CD4-positive, alpha-beta T cell treated with Interleukin-15 for 4 hours (primary cell): ENCODE measurements at regions not wholly inside any gene's neighbourhood (a gene's known extent, or its start where the extent isn't known, plus 50 kb on each side); places are given as distances from the start of the nearest gene placed in this dataset.

Source experiments
- DNase-seq: peaks from one replicate; pipeline ENCODE4 v3.0.0-alpha.2; 2020; ENCODE audit warnings: low spot score

DNA sequence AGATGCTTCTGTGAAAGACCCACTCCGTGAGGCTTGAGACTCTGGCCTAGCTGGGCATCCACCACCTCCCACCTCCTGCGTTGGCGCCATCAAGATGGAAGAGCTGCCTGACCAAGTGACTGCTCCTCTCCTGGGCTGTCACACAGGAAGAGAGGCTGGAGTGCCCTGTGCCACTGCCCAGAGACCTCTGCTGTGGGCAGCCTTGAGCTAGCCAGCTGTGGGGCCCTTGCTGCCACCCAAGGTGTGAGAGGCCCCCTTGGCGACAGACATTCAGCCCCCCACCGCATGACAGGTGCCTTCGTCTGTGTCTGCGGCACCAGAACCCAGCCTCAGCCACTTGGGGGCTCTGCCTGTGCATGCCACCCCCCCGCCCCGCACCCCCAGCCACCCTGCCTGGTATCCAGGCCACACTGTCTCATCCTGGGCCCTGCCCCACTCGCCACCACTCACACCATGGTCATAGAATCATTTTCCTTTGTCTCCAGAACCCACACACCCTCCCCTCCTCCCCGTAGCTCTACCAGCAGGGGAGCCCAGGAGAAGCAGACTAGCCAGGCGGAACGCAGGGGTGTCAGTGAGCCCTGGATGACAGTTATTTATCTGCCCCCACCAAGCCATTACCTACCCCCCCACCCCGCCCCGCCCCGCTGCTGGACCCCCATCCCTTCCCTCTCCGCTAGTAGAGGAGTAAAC lies 120.9 kb upstream of the LHX1 start:
- no peak for DNase-seq

DNA sequence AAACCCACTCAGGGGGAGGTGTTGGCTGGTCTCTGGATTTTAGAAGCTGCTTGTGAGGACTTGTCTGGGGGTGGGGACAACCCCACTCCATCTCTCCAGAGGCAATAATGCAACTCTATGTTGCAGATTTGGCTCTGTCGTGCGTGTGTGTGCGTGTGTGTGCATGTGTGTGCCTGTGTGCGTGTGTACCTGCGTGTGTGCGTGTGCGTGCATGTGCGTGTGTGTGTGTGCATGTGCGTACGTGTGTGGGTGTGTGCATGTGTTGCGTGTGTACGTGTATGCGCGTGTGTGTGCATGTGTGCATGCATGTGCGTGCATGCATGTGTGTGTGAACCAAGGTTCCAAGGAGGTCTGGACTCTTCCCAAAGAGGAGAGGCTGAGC lies 120.4 kb upstream of the LHX1 start:
- no peak for DNase-seq

DNA sequence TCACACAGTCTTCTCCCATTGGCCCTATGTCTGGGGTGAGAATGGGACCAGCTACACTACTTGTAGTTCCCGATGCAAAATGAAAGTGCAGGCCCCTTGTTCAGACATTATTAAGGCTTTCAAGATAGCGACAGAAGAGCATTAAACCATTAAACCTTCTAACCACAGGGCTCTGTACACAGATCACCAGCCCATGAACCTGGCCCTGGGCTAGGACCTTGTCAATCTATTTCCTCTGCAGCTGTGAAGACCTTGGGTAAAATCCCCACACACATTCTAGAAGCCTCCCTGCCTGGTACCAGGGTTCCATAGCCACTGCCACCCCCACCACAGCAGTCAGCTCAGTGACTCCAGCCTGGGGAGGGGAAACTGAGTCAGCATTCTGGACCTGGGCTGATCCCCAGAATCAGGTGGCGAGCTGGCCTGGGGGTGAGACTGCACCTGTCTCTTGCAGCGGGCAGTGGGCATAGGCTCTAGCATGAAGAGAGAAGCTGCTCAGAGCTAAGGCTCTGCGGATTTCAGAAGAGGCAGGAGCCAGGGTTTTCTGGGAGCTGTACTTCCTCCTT lies 119.7 kb upstream of the LHX1 start:
- no peak for DNase-seq

DNA sequence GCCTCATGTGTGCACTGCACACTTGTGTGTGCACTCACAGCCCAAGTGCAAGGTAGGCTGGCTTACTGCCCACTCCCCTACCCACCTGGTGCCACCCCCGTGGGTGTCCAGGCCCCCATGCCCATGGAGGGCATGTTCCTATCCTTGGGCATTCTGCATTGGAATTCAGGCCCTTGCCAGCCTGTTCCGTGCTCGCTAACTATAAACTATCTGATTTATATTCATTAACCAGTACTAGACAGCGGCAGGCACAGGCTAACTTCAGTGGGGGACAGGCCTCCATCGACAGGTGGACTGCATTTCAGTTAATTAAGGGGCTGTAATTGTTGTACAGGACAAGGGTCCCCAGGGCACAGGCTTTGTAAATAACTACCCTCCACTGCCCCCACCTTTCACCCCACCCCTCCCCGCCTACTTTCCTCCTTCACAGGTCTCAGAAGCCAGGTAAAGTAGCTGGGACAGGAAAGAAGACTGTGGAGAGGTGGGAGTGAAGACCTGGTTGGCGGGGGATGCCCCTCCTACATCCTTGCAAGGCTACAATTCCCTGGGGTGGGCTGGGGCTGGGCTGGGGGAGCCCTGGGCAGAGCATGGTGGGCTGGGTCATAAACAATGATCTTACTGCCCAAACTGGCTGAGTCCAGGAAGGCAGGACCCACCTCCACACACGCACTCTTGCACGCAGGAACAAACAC lies 119.0 kb upstream of the LHX1 start:
- DNase-seq, result no peak

DNA sequence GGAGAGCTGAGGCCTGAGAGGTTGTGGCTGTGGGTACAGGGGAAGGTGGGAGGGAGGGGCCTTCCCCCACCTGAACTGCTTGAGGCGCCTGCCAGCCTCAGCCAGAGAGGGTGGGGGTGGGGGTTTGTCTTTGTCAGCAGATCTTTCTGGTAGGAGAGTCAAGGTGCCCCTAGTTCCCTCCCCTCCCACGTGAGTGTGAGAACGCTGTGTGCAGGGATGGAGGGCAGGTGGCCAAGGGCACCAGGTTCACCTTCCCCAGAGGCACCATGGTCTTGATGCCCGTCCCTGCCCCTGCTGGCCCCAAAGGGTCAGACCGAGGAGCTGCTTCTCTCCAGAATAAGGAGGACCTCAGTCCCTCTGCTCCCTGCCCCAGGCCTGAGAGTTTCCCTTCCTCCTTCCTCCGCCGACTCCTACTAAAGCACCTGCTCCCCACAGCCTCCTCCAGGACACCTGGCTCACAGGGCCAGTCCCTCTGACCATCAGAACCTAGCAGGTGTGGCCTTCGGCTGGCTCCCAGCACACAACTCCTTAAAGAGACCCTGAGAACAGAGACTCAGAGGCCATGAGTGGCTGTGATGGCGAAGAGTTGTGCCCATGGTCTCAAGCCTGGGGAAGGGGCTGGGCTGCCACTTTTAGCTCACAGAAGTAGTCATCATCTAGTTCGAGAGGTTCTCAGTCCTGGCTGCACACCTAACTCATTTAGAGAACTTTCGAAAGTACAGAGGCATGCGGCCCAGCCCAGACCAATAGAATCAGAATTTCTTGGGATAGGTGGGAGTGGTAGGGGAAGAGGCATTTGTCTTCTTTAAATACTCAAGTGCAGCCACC lies 113.2 kb upstream of the LHX1 start:
- DNase-seq, result no peak

DNA sequence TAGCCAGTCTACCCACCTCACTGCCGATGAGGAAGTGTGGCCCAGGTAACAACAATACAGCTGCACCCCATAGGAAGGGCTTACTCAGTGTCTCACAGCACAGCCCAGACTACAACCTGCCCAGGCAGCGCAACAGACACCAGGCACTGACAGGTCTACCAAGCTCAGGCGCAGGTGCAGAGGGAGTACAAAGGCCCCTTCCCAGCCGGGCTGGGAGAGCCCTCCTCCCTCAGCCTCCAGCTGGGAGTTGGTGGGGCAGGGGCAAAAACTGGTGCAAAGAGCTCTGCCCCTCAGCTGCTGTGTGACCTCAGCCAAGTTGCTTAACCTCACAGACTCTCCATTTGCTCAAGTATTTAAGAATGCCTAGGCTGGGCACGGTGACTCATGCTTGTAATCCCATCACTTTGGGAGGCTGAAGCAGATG lies 112.6 kb upstream of the LHX1 start:
- no peak for DNase-seq

DNA sequence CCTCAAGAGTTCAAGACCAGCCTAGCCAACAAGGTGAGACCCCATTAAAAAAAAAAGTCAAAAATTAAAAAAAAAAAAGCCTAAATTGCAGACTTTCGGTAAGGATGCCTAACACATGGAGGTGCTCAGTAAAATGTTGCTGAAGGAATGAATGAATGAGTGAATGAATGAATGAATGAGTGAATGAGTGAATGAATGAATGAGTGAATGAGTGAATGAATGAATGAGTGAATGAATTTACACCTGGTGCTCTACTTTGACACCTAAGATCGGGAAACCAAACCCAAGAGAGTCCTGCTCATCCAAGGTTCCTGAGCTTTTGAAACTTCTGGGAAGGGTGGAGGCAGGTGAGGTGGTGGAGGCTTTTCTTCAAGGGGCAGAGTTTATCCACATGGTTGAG lies 112.2 kb upstream of the LHX1 start:
- no peak for DNase-seq

DNA sequence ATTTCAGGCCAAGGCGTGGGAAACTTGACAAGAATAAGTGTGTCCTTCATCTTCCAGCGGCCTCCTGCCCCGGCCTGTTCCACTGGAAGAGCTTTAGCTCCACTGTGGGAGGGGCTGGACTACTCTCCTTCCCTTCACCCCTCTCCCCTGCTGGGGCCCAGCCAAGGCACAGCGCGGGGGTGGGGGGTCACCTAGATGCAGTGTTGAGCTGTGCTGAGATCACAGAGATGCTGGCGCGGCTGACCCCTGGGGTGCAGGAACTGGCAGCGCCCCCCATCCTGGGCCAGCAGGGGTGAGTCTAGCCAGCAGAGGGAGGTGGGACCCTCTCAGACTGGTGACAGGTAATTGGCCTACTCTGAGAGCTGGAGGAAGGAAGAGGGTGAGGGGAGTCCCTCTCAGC lies 111.8 kb upstream of the LHX1 start:
- no peak for DNase-seq

DNA sequence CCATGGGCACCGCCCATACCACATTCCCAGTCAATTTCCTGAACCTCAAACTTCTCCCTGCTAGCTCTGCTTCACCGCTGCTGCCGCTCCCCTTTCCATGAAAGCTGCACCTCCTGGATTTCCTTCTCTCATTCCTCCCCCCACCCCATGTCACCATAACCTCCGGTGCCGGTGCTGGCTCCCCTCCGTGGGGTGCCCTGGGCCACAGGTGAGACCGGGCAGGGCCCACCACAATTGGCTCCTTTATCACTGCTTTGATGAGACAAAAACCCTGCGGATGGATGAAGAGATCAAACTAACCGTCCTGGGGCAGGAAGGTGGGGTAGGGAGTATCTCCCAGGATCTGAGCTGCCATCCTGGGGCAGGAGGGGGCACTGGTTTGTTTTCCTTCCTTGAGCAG lies 111.3 kb upstream of the LHX1 start:
- no peak for DNase-seq

DNA sequence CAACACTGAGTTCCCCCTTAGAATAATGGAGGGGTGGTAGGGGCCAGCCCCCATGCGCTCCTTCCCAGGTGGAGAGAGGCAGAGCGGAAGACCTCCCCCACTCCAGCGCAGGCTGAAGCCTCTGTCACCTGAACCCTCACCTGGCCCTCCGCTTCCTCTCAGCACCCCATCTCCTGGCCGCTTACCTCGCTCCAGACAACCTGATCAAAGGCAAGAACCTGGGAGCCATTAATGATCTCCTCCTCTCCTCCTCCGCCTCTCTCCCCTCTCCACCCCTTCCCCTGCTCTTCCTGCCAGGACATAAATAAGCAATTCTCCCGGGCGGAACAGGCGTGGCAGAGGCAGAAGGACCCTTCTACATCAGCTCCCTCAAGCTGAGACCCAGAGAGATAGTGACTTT lies 110.2 kb upstream of the LHX1 start:
- no peak for DNase-seq

DNA sequence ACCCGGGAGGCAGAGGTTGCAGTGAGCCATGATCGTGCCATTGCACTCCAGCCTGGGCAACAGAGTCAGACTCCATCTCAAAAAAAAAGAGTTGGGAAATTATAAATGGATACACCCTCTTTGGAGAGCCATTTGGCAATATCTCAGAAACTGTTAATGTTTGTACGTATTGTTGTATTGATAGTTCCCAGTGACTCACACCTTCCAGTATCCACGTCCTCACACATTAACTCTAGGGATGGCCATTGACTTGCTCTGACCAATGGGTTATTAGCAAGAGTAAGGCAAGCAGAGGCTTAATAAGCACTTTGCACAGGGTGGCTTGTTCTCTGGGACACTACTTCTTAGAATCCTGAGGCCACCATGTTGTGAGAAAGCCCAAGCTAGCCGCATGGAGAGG lies 107.6 kb upstream of the LHX1 start:
- DNase-seq, result no peak

DNA sequence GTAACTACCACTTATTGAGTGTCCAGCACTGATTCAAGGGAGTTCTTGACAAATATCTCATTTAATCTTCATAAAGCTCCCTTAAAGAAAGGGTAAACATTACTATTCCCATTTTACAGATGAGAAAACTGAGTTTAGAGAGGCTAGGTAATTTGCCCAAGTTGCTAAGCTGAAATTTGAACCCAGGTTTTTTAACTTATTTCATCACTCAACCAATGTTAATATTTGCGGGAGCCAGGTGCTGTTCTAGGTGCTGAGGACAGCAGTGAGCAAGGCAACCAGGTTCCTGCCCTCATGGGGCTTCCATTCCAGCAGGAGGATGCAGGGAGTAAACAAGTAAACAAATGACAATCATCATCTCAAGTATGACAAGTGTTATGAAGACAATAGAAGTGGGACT lies 104.0 kb upstream of the LHX1 start:
- DNase-seq, result no peak

DNA sequence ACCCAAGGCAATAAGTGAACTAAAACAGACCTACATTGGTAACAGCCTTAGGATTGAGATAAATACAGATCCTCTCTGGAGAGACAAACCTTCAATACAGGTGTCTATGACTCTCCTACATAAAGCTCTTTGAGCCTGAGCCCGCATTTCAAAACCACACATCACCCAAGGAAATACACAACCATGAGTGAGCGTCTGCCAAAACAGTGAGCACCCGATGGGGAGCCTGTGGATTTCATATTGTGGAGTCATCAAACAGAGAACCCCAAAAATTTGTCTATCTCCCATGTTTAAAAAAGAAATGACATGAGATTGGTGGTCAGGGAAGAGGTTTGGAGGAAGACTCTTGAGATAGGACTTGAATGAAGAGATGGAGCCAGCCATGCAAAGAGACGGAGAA lies 102.2 kb upstream of the LHX1 start:
- no peak for DNase-seq

DNA sequence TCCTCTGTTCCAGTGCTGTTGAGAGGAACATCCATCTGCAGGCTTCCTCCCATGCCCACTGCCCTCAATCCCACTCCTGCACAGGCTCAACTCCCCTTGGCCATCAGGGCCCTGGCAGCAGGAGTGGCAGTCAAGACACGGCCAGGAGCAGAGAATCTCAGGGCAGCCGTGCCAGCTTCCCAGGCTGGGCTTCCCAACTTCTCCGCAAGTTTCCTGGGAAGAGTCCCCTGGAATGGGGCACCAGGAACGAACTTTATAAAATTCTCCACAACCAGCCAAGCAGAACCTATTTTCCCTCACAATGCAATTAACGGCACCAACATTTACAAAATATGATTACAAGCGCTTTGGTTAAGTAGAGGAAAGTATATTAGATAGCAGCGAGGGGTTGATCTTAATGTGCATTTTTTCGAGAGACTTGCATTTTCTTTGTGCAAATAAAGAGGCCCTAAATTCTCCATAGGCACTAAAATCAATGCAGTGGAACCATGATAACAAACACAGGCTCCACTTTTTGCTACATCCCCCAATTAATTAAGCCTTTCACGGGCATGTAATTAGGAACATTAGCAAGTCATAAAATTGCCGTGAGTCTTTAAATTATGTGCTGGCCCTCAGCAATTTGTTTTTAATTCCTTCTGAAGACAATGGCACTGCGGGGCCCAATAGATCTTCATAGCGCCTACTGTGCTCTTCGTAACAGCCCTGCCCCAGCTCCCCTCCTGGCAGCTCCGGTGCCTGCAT lies 99.9 kb upstream of the LHX1 start:
- no peak for DNase-seq

DNA sequence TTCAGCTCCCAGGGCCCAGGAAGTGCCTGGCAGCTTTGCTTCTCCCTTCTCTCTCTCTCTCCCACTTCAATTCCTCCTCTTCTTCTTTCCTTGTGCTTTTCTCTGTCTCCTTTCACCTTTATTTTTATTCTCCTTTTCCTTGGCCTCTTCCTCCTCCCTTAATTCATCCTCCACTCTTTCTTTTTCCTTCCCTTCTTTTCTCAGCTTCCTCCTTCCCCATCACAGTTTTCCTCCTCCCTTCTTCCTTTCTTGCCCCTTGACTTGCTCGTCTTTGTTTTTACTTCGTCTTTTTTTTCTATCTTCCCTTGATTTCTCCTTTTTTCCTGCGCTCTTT lies 99.4 kb upstream of the LHX1 start:
- DNase-seq, result no peak

DNA sequence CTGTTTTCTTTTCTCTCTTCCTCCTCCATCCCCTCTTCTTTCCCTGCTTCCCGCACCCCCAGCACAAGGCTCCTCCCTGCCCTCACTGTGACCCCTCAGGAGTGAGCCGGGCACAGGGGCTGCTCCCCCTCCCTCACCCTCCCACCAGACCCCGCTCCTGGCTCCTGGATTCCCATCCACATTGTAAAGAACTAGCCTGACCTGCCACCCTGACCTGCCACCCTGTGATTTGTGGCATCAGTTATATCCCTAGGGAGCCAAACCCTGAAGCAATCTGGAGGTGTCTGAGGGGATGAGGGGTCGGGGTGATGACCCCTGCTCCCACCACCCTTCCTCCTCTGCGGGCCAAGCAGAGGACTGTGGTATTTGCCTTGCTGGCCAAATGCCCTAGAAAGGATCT lies 98.0 kb upstream of the LHX1 start:
- DNase-seq, result no peak

DNA sequence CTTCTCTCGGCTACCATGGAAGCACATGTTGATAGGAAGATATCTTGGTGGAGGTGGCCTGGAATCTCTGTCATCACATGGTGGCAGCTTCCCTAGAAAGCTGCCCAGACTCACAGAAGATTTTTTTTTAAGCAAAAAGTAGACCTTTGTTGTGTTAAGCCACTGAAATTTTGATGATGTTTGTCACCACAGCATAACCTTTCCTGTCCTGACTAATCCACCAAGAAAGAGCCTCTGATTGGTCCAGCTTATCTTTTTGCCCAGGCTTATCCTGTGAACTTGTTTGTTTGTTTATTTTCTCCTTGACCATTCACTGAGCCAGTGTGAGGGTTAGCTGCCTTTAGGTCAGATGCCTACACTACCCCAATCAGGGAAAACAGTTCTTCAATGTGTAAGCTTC lies 96.5 kb upstream of the LHX1 start:
- no peak for DNase-seq

DNA sequence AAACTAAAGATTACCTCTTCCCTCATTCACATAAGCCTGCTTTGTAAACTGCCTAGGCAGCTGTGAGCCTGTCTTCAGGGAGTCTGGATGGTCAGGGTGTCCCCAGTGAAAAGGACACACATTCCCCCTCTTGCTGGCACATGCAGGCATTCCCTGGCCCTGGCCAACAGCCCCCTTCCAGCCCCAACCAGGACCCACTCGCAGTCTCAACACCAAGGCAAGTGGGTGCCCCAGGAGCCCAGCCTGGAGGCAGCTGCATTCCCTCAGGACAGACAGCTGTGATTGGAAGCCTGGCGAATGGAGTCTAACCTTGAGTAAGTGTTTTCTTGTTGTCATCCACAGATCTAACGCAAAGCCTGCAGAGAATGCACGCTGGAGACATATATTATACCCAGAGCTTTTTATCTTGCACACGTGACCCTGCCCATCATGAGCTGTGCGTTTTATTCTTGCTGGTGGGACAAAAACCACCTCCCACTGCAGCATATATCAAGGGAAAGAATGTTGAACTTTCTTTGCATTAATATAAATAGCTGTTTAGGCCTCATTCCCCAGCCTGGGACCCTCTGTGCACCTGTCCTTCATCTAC lies 95.0 kb upstream of the LHX1 start:
- DNase-seq, result no peak

DNA sequence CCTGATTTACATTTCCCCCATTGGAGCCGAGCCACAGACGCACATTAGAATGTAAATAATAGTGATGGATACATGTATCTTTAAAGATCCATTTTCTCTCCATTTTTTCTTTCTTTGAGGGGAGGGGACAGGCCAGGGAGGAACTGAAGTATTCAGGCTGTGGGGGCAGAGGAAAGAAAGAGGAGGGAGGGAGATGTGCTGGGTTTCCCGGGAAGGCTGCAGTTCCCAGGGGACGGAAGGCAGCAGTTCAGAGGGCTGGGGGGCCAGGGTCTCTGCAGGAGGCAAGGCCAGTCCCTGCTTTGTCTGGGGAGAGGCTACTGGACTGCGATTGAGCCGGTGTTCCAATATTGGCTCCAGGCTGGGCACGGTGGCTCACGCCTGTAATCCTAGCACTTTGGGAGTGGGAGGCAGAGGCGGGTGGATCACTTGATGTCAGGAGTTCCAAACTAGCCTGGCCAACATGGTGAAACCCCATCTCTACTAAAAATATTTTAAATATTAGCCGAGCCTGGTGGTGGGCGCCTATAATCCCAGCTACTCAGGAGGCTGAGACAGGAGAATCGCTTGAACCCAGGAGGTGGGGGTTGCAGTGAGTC lies 94.2 kb upstream of the LHX1 start:
- no peak for DNase-seq

DNA sequence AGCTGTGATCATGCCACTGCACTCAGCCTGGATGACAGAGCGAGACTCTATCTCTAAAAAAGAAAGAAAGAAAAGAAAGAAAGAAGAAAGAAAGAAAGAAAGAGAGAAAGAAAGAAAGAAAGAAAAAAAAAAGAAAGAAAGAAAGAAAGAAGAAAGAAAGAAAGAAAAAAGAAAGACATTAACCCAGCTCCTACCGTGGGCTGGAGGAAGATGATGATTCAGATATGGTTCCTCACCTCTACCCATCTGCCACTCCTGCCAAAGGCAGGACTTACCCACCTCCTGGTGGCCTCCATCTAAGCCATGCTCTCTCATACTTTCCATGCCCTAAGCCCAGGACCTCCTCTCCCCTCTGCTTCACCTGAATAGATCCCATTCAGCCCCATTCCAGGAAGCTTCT lies 93.3 kb upstream of the LHX1 start:
- DNase-seq, result no peak

DNA sequence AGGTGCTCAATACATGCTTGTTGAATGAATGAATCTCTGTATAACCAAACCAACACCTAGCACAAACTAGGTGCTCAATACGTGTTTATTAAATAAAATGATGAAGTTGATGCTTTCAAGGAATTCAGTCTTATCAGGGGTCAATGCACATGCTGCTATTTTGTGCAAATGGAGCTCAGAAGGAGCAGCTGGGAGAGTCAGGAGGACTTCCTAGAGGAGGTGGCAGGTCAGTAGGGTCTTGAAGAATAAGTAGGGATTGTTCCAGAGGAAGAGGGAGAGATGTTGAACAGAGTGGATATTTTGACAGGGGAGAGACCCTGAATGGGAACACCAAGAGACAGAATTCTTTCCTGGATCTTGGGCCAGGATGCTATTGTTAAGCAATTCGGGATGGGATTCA lies 92.7 kb upstream of the LHX1 start:
- DNase-seq, result no peak

DNA sequence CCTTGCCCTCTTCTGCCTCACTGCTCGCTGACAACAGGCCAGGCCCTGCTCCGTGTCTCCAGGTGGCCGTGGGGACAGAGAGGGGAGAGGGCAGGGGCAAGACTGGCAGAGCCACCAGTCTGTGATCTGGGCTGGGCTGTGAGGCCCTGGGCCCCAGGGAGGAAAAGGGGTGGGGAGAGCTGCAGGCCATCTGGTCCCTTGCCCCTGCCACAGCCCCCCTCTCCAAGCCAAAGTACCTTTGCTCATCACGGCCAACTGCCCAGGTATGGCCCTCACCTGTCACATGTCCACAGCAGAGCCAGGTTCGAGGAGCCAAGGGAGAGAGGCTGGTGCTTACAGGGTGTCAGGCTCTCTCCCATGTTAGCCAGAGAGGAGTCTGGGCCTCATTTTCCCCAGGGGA lies 91.4 kb upstream of the LHX1 start:
- DNase-seq, result no peak
